ENCODE measurements at regions not wholly inside any gene's neighbourhood (a gene's known extent, or its start where the extent isn't known, plus 50 kb on each side); places are given as distances from the start of the nearest gene placed in this dataset.

- Histone ChIP-seq H3F3A (ENCODE audit: control insufficient read depth, insufficient read depth) (no peaks in the 10 kb centered on the region), H3K9me2 (replicated peaks; ENCODE audit: control insufficient read depth, low read length) (no peaks in the 10 kb centered on the region), H3K9me3 (ENCODE audit: control insufficient read depth, insufficient read depth, low read length) (no peaks in the 10 kb centered on the region), H3K27ac (ENCODE audit: low read depth, low read length) (no peak overlapping the region), H3K27me3 (ENCODE audit: control insufficient read depth, low read length) (no peaks in the 10 kb centered on the region), H3K79me2 (ENCODE audit: control insufficient read depth, low read length) (no peaks in the 10 kb centered on the region), H3K4me3 (ENCODE audit: low read length) (no peak overlapping the region), H3K36me3 (ENCODE audit: control insufficient read depth, low read length) (no peaks in the 10 kb centered on the region), H3K4me1 (ENCODE audit: control insufficient read depth, low read length) (no peaks in the 10 kb centered on the region), H3K4me2 (ENCODE audit: low read length) (no peak overlapping the region), H4K20me1 (ENCODE audit: control insufficient read depth, insufficient read depth, low read depth, low read length) (no peaks in the 10 kb centered on the region)
- TF ChIP-seq CTCF (IDR thresholded peaks at IDR 0.05; ENCODE audit: low read depth, low read length, poor library complexity, severe bottlenecking) (no peak), EZH2phosphoT487 (IDR thresholded peaks at IDR 0.05; ENCODE audit: borderline replicate concordance, low read length) (no peak)
Observed at GRCh38 chrX:39626749-39627148, 471.0 kb downstream of the BCOR start.

GRCh38 chrX:39627257-39627656, 470.5 kb downstream of the BCOR start:
- no peaks in the 10 kb centered on the region for H3K4me1 ChIP-seq (ENCODE audit: control insufficient read depth, low read length)
- no peak overlapping the region for H3K27ac ChIP-seq (ENCODE audit: low read depth, low read length)
- no peak overlapping the region for H3K4me3 ChIP-seq (ENCODE audit: low read length)
- H3K9me2 ChIP-seq (replicated peaks; ENCODE audit: control insufficient read depth, low read length): no peaks in the 10 kb centered on the region
- H3F3A ChIP-seq (ENCODE audit: control insufficient read depth, insufficient read depth): no peaks in the 10 kb centered on the region
- H4K20me1 ChIP-seq (ENCODE audit: control insufficient read depth, insufficient read depth, low read depth, low read length): no peaks in the 10 kb centered on the region
- TF ChIP-seq CTCF (IDR thresholded peaks at IDR 0.05; ENCODE audit: low read depth, low read length, poor library complexity, severe bottlenecking) (no peak), EZH2phosphoT487 (IDR thresholded peaks at IDR 0.05; ENCODE audit: borderline replicate concordance, low read length) (no peak)
- H3K4me2 ChIP-seq (ENCODE audit: low read length): no peak overlapping the region
- no peaks in the 10 kb centered on the region for H3K79me2 ChIP-seq (ENCODE audit: control insufficient read depth, low read length)
- no peaks in the 10 kb centered on the region for H3K36me3 ChIP-seq (ENCODE audit: control insufficient read depth, low read length)
- H3K27me3 ChIP-seq (ENCODE audit: control insufficient read depth, low read length): no peaks in the 10 kb centered on the region
- no peaks in the 10 kb centered on the region for H3K9me3 ChIP-seq (ENCODE audit: control insufficient read depth, insufficient read depth, low read length)

GRCh38 chrX:39629001-39629400, 468.8 kb downstream of the BCOR start:
- Histone ChIP-seq H3K79me2 (ENCODE audit: control insufficient read depth, low read length) (no peaks in the 10 kb centered on the region), H3K27ac (ENCODE audit: low read depth, low read length) (no peak overlapping the region), H3K4me3 (ENCODE audit: low read length) (no peak overlapping the region), H3K9me3 (ENCODE audit: control insufficient read depth, insufficient read depth, low read length) (no peaks in the 10 kb centered on the region), H3K4me1 (ENCODE audit: control insufficient read depth, low read length) (no peaks in the 10 kb centered on the region), H3K27me3 (ENCODE audit: control insufficient read depth, low read length) (no peaks in the 10 kb centered on the region), H3K4me2 (ENCODE audit: low read length) (no peak overlapping the region), H3K36me3 (ENCODE audit: control insufficient read depth, low read length) (no peaks in the 10 kb centered on the region), H3F3A (ENCODE audit: control insufficient read depth, insufficient read depth) (no peaks in the 10 kb centered on the region), H3K9me2 (replicated peaks; ENCODE audit: control insufficient read depth, low read length) (no peaks in the 10 kb centered on the region), H4K20me1 (ENCODE audit: control insufficient read depth, insufficient read depth, low read depth, low read length) (no peaks in the 10 kb centered on the region)
- TF ChIP-seq EZH2phosphoT487 (IDR thresholded peaks at IDR 0.05; ENCODE audit: borderline replicate concordance, low read length) (no peak), CTCF (IDR thresholded peaks at IDR 0.05; ENCODE audit: low read depth, low read length, poor library complexity, severe bottlenecking) (no peak)

- H3K4me3 ChIP-seq (ENCODE audit: low read length): no peak overlapping the region
- H3K27ac ChIP-seq (ENCODE audit: low read depth, low read length): no peak overlapping the region
- H3K9me2 ChIP-seq (replicated peaks; ENCODE audit: control insufficient read depth, low read length): no peaks in the 10 kb centered on the region
- no peaks in the 10 kb centered on the region for H3F3A ChIP-seq (ENCODE audit: control insufficient read depth, insufficient read depth)
- H3K36me3 ChIP-seq (ENCODE audit: control insufficient read depth, low read length): no peaks in the 10 kb centered on the region
- H3K9me3 ChIP-seq (ENCODE audit: control insufficient read depth, insufficient read depth, low read length): no peaks in the 10 kb centered on the region
- H3K4me1 ChIP-seq (ENCODE audit: control insufficient read depth, low read length): no peaks in the 10 kb centered on the region
- no peak overlapping the region for H3K4me2 ChIP-seq (ENCODE audit: low read length)
- no peak for TF ChIP-seq CTCF (IDR thresholded peaks at IDR 0.05; ENCODE audit: low read depth, low read length, poor library complexity, severe bottlenecking)
- H4K20me1 ChIP-seq (ENCODE audit: control insufficient read depth, insufficient read depth, low read depth, low read length): no peaks in the 10 kb centered on the region
- no peaks in the 10 kb centered on the region for H3K79me2 ChIP-seq (ENCODE audit: control insufficient read depth, low read length)
- no peaks in the 10 kb centered on the region for H3K27me3 ChIP-seq (ENCODE audit: control insufficient read depth, low read length)
Observed at GRCh38 chrX:39630344-39630743, 467.4 kb downstream of the BCOR start.

Data from DOHH2 (cell line).